Keratinocyte (primary cell): ENCODE measurements at regions not wholly inside any gene's neighbourhood (a gene's known extent, or its start where the extent isn't known, plus 50 kb on each side); places are given as distances from the start of the nearest gene placed in this dataset.

ENCODE experiments used
- EZH2 ChIP-seq: IDR thresholded peaks from one replicate; pipeline ENCODE4 v1.6.1; 2012; ENCODE audit warnings: inconsistent platforms, mild to moderate bottlenecking, low read length, moderate library complexity
- TF ChIP-seq, protein P1 (sequence below), 3 experiments: IDR thresholded peaks in 1 of 3; conservative IDR thresholded peaks in 1 of 3; optimal IDR thresholded peaks in 1 of 3; 2 replicates in 2 of 3; 3 replicates in 1 of 3; pipeline versions ENCODE3 to v1.5.1; 2011; ENCODE audit warnings: low read length in 3 of 3, mild to moderate bottlenecking in 3 of 3, moderate library complexity in 2 of 3, control low read depth in 1 of 3, inconsistent platforms in 1 of 3; ENCODE audit not compliant: insufficient read depth in 2 of 3; ENCODE audit errors: extremely low read depth in 1 of 3

DNA sequence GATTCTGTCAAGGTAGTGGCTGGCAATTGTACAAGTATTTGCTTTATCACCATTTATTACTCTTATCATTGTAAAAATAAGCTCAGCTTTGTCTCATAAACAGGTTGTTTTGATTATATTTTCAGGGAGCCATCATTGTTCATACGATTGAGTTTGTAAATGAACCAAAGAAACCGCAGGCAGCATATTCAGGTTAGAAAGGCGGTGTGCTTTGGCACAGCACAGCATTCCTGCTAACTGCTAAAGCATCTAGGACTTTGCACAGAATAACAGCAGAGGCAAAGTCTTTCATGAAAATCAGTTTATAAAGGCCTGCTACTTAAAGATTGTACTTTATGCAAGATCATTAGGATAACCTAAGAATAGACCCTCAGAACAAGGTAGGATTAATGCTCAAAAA is 281.5 kb upstream of the SLC24A2 start:
- TF ChIP-seq, protein P1, sequence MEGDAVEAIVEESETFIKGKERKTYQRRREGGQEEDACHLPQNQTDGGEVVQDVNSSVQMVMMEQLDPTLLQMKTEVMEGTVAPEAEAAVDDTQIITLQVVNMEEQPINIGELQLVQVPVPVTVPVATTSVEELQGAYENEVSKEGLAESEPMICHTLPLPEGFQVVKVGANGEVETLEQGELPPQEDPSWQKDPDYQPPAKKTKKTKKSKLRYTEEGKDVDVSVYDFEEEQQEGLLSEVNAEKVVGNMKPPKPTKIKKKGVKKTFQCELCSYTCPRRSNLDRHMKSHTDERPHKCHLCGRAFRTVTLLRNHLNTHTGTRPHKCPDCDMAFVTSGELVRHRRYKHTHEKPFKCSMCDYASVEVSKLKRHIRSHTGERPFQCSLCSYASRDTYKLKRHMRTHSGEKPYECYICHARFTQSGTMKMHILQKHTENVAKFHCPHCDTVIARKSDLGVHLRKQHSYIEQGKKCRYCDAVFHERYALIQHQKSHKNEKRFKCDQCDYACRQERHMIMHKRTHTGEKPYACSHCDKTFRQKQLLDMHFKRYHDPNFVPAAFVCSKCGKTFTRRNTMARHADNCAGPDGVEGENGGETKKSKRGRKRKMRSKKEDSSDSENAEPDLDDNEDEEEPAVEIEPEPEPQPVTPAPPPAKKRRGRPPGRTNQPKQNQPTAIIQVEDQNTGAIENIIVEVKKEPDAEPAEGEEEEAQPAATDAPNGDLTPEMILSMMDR (optimal IDR thresholded peaks at IDR 0.05 in 1 of 3, IDR thresholded peaks at IDR 0.05 in 1 of 3, conservative IDR thresholded peaks at IDR 0.05 in 1 of 3; ENCODE audit: extremely low read depth in 1 of 3, insufficient read depth in 2 of 3, low read length in 3 of 3): no peak
- TF ChIP-seq EZH2: no peak
